ENCODE measurements at regions not wholly inside any gene's neighbourhood (a gene's known extent, or its start where the extent isn't known, plus 50 kb on each side); places are given as distances from the start of the nearest gene placed in this dataset.

DNA sequence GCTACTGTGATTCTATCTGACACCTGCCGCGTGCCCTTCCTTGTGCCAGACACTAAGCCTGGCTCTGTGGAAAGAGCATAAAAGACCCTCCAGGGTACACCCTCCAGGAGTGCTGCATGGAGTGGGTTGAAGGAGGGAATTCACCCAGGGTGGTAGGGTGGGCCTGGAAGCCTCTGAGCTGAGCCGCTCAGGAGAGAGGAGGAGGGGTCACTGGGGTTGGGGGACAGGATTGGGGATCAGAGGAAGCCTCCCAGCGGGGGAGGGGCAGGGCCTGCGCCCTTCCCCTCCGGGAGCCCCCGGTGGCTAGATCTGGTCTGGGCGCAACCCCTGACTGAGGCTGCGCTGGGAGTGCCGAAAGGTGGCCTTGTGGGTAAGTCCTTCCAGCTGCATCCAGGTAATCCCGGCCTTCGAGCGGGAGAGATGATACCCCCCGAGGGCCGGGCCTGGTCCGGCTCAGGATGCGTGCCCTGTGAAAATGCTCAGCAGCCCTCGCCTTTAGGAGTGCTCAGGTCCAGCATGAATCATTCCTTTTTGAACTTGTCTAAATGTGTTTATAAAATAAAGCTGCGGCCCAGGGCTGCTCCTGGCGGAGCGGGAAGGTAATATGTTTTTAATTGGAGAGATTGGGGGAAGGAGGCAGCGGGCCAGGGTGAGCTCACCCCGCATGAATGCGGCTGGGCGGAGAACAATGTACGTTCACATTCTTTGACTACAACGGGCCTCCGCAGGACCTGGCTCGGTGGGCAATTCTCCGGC lies 118.1 kb upstream of the SMIM23 start:
- peak in 1 of 2 donors; percentile 89 for DNase-seq (ENCODE audit: low spot score in 2 of 2)
- intact Hi-C loops (cut with DNase I), result loop anchor here (5.0 to 10.0 kb wide), 3 partner anchors 70 to 617 kb away; partner anchors contain the start of genes FGF18 and UBTD2
- Histone ChIP-seq H3K36me3 (no peaks in the 10 kb centered on the region), H3K27me3 (no peaks in the 10 kb centered on the region), H3K9me3 (no peaks in the 10 kb centered on the region), H3K4me1 (peaks cover 0 to 9% of the 10 kb centered on the region in 2 donors), H3K27ac (peak overlapping the region; percentile 74 to 78), H3K4me3 (peak overlapping the region; percentile 1 to 38)
- TF ChIP-seq, protein P1, sequence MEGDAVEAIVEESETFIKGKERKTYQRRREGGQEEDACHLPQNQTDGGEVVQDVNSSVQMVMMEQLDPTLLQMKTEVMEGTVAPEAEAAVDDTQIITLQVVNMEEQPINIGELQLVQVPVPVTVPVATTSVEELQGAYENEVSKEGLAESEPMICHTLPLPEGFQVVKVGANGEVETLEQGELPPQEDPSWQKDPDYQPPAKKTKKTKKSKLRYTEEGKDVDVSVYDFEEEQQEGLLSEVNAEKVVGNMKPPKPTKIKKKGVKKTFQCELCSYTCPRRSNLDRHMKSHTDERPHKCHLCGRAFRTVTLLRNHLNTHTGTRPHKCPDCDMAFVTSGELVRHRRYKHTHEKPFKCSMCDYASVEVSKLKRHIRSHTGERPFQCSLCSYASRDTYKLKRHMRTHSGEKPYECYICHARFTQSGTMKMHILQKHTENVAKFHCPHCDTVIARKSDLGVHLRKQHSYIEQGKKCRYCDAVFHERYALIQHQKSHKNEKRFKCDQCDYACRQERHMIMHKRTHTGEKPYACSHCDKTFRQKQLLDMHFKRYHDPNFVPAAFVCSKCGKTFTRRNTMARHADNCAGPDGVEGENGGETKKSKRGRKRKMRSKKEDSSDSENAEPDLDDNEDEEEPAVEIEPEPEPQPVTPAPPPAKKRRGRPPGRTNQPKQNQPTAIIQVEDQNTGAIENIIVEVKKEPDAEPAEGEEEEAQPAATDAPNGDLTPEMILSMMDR (IDR thresholded peaks at IDR 0.05), result peak in 2 of 3 experiments; percentile 28 to 40

GRCh38 chr5:171668097-171668412 lies 117.6 kb upstream of the SMIM23 start:
- intact Hi-C loops (cut with DNase I), result loop anchor here (5.0 to 10.0 kb wide), 3 partner anchors 71 to 617 kb away; partner anchors contain the start of genes FGF18 and UBTD2
- TF ChIP-seq, protein P1 (IDR thresholded peaks at IDR 0.05), result no peak
- Histone ChIP-seq H3K4me3 (peak overlapping the region; percentile 1 to 38), H3K9me3 (no peaks in the 10 kb centered on the region), H3K4me1 (peaks cover 0 to 9% of the 10 kb centered on the region in 2 donors), H3K27ac (peak overlapping the region; percentile 74 to 78), H3K36me3 (no peaks in the 10 kb centered on the region), H3K27me3 (no peaks in the 10 kb centered on the region)
- DNase-seq (ENCODE audit: low spot score in 2 of 2), result no peak

- TF ChIP-seq, protein P1 (IDR thresholded peaks at IDR 0.05), result no peak
These were observed 116.0 kb upstream of the SMIM23 start for GRCh38 chr5:171669571-171669970.

DNA sequence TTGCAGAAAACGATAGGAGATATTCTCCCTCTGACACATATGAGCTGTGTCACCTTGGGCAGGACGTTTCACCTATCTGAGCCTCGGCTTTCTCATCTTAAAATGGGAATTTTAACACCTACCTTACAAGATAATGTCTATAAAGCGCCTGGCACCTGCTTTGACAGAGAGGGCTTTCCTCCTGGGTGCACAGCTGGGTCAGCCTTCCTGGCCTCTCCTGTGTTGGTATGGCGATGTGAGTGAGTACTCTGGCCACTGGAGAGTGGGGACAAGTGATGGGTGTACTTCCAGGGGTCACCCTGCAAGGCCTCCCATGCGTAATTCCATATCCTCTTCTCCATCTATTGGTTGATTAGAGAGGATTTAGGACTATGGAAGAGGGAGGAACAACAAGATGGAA lies 113.1 kb upstream of the SMIM23 start:
- no peak overlapping the region for H3K27ac ChIP-seq
- no peaks in the 10 kb centered on the region for H3K36me3 ChIP-seq
- H3K4me3 ChIP-seq, result no peak overlapping the region
- H3K27me3 ChIP-seq, result no peaks in the 10 kb centered on the region
- peaks cover 0 to 6% of the 10 kb centered on the region in 2 donors for H3K4me1 ChIP-seq
- peaks cover 0 to 5% of the 10 kb centered on the region in 2 donors for H3K9me3 ChIP-seq
- intact Hi-C loops (cut with DNase I), result loop anchor here (10.0 kb wide), 1 partner anchor 192 kb away; no protein-coding TSS in a partner anchor
- TF ChIP-seq, protein P1 (IDR thresholded peaks at IDR 0.05), result no peak
- DNase-seq (ENCODE audit: low spot score in 2 of 2), result peak in 1 of 2 donors; percentile 53

More at GRCh38 chr5:171669571-171669970, 116.0 kb upstream of the SMIM23 start:
- Histone ChIP-seq H3K27me3 (no peaks in the 10 kb centered on the region), H3K36me3 (no peaks in the 10 kb centered on the region), H3K27ac (peak overlapping the region in 1 of 2 donors; percentile 78), H3K9me3 (peaks cover 0 to 5% of the 10 kb centered on the region in 2 donors), H3K4me3 (no peak overlapping the region), H3K4me1 (peaks cover 0 to 9% of the 10 kb centered on the region in 2 donors)
- intact Hi-C loops (cut with DNase I), result loop anchor here (5.0 to 10.0 kb wide), 3 partner anchors 72 to 615 kb away; partner anchors contain the start of genes FGF18 and UBTD2
- no peak for DNase-seq (ENCODE audit: low spot score in 2 of 2)

- intact Hi-C loops (cut with DNase I), result loop anchor here (10.0 kb wide), 1 partner anchor 191 kb away; no protein-coding TSS in a partner anchor
- Histone ChIP-seq H3K27ac (no peak overlapping the region), H3K27me3 (no peaks in the 10 kb centered on the region), H3K36me3 (no peaks in the 10 kb centered on the region), H3K9me3 (peaks cover 0 to 5% of the 10 kb centered on the region in 2 donors), H3K4me1 (peaks cover 0 to 1% of the 10 kb centered on the region in 2 donors), H3K4me3 (no peak overlapping the region)
- TF ChIP-seq, protein P1 (IDR thresholded peaks at IDR 0.05), result no peak
- peak in 1 of 2 donors; percentile 18 for DNase-seq (ENCODE audit: low spot score in 2 of 2)
These were observed 112.3 kb upstream of the SMIM23 start for GRCh38 chr5:171673328-171673727.

Data from ascending aorta (tissue), 2 donors.